GM18909 (cell line): ENCODE measurements at regions not wholly inside any gene's neighbourhood (a gene's known extent, or its start where the extent isn't known, plus 50 kb on each side); places are given as distances from the start of the nearest gene placed in this dataset.

Experiments used
- ATAC-seq: cut with Tn5 transposase; IDR thresholded peaks from one replicate; pipeline ENCODE4 v1.9.1; 2021; ENCODE audit warnings: mild to moderate bottlenecking; ENCODE audit not compliant: unreplicated experiment, poor library complexity

DNA sequence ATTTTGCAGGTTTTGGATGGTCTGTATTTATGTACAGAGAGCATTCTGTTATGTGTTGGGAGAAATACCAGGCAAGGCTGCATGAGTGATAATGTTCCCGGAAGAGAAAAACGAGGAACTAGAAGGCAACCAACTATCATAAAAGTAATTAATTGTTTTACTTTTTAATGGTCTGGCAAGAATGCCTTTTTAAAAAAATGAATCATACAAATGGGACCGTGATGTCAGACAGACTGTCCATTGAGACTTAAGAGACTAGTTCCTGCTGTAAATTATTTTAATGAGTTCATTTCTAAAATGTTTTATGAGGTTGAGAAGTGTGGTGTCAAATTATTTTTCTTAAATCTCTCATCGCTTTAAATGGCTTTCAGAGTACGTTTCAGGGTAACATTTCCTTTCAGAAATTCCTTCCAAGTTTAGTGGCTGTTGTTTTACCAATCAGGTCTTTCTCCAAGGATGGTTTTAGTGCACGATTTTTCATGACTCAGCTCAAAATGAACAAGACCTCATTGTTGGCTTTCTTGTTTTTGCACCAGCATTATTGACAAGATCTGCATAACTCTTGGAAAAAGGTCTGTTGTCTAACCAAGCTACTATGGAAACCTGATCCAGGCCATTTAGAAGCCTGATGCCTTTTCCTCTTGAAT lies 86.1 kb upstream of the ARHGAP5 start:
- ATAC-seq = no peak

DNA sequence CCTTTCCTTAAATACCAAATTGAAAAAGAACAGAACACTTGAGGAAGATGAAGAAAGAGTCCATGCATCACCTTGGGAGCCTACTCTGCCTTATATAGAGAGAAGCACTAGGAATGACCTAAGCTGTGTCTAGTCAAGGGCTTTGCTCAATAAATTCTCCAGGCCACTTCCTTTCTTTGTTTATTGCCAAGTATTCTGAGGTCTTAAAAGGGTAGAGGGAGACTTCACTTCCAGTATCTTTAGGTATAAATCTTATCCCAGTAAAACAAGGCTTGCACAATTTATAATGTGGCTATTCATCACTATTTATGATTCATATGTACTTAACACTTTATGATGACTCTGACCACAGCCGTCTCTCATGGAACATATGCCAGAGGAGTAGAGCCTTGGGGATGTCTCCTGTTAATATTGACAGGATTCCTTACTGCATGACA lies 85.1 kb upstream of the ARHGAP5 start:
- no peak for ATAC-seq

DNA sequence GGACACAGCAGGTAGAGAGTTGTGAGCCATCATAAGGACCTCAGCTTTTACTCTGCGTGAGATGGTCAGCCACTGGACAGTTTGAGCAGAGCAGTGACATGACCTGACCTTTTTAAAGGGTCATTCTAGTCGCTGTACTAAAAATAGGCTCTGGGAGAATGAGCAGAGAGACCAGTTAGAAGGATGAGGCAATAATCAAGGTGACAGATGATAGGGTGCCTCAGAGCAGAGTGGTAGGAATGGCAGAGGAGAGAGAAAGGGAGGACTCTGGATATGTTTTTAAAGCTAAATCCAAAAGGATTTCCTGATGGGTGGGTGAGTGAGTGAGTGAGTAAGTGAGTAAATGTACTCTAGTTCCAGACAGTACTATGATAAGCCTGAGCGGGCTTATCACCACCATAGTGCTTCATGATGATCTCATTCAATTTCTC lies 83.6 kb upstream of the ARHGAP5 start:
- ATAC-seq = no peak

DNA sequence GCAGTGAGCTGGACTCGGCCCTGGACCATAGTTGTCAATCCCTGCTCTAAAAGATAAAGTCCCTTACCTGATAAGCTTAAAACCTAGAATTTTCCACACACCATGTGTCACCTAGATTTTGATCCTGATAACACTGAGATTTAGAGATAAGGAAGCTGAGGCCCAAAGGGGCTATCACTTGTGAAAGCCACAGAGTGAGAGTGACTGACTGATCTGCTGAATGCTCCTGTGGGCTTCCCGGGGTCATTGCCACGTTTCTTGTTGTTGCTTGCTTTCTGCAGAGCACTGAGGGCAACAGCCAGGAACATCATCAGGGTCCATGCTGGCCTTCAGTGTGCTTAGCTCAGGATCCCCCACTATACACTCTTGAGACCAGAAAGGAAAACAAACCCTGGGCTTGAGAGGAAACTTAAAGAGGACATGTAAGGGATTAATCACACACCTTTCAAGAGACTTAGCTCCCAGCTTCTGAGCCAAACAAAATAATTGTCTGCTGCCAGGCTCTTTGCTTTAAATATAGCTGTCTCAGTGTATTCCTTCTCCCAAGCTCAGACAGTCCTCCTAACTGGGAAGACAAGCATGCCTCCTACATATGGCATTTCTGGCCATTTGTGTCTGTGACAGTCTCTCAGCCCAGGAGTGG lies 82.6 kb upstream of the ARHGAP5 start:
- ATAC-seq = no peak

DNA sequence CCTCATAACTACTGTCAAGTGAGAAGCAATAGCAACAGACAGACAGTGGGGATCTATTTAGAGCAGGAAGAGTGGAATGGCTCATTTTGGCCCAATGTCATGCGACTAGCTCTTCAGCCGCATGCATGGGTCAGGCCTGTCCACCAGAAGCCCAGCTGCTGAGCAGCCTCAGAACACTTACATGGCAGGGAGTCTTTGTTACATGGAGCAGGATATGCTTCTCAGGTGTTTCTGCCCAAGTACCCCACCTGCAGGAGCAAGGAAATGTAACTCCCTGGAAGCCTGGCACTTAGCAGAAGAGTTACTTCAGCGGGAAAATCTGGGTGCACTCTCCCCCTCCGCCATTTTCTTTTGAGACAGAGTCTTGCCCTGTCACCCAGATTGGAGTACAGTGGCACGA lies 73.5 kb upstream of the ARHGAP5 start:
- no peak for ATAC-seq

DNA sequence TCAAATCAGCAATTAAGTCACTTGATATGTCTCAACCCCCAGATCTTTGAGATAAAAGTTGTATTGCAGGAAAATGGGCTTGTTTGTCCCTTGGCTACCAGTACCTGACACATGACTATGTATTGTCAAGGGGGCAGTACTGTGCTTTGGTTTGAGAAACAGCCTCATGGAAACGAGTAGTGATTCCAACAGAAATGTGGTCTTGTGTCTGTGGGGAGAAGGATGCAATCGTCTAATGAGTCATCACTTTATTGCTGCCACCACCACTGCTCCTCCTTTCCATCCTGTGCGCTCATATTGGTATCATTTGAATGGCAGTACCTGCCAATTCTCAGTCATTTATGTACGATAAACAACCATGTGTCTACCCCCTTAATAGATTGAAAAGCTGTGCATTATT lies 72.8 kb upstream of the ARHGAP5 start:
- ATAC-seq = no peak

DNA sequence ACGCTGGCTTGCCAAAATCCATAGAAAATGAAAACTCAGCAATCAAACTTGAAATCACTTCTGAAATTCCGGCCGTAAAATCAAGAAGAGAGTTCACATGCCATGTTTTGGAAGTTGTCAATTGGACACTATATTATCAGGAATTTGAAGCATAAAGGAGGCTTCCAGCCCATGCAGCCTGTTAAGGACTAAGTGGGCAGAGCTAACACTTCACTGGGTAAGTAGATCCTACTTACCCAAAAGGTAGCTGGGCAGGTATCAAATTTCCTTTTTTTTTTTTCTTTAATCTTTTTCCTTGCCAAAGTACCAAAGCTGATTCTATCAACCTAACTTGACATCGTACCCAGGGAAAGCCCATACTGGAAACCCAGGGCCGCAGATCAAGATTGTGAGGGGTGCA lies 71.5 kb upstream of the ARHGAP5 start:
- no peak for ATAC-seq

DNA sequence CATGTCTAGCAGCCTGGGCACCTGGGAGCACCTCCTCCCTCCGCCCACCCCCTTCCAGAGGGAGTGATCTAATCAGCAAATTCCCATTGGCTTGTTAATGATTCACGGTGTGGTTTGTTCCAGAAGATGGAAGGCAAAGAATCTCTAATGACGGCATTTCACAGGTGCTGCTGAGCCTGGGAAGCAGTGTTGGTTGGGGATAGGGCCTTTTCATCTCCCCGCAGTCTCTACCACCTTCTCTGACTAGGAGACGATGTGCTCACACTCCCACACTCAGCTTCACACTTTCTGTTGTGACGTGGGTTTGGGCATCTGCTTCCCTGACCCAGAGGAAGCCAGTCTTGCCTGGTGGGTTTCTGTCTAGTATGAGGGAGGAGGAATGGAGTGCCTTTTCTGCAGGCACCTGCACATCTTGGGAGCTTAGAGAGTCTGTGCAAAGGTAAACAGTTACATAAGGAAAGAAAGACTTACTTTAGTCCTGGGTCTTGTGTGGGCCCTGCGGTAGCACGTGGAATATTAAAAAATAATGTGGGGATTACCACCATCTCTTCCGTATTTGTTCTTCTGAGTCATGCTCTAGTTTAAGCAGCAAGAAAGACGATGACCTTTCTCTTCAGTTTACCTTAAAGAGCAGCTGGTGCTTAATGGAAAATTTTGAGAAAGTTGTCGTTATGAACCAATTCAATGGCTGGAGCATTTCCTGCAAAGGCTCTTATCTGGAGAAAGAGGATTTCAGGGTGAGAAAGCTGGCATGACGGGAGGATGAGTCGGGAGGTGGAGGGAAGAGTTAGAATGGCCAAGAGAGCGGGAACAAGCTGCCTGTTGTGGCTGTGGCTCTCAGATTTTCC lies 70.6 kb upstream of the ARHGAP5 start:
- ATAC-seq = no peak

DNA sequence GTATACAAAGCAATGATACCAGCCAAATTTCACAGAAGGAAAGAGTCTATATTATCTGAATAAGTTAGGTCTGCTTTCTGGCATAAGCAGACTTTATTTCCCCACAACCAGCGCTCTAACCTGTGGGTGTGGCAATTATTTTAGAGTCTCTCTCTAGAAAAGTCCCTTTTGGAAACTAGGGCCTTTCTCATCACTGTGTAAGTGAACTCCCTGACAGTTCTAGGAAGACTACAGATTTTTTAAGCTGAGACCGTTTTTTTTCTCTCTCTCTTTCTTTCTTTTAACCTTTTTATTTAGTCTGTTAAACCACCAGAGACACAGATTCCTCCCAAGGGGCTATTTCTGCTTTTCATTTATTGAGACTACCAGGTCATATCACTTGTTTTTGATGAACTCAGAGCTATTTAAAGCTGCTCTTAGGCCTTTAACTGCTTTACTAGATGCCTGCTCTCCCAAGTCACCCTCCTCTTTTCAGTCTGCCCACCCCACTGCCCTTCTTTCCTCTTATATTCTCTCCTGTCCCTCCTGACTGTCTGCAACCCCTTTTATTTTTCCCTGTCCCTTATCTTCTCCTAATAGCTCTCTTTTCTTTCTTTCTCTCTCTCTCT lies 69.2 kb upstream of the ARHGAP5 start:
- no peak for ATAC-seq

DNA sequence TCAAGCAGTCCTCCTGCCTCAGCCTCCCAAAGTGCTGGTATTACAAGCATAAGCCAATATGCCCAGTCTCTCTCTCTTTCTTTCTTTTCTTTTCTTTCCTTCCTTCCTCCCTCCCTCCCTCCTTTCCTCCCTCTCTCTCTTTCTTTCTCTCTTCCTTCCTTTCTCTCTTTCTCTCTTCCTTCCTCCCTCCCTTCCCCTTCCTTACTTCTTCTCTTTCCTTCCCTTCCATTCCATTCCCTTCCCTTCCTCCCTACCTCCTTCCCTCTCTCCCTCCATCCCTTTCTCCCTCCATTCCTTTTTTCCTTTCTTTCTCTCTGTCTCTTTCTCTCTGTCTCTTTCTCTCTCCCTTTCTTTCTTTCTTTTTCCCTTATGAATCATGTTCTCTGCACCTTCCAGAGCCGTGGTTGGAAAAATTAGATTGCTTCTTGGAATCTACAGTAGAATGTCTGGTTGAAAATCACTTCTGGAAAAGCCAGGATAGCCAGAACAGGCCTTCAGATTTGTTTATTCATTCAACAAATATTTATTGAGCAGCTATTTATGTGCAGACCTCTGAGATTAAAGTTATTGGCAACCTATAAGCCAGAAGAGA lies 68.4 kb upstream of the ARHGAP5 start:
- no peak for ATAC-seq

DNA sequence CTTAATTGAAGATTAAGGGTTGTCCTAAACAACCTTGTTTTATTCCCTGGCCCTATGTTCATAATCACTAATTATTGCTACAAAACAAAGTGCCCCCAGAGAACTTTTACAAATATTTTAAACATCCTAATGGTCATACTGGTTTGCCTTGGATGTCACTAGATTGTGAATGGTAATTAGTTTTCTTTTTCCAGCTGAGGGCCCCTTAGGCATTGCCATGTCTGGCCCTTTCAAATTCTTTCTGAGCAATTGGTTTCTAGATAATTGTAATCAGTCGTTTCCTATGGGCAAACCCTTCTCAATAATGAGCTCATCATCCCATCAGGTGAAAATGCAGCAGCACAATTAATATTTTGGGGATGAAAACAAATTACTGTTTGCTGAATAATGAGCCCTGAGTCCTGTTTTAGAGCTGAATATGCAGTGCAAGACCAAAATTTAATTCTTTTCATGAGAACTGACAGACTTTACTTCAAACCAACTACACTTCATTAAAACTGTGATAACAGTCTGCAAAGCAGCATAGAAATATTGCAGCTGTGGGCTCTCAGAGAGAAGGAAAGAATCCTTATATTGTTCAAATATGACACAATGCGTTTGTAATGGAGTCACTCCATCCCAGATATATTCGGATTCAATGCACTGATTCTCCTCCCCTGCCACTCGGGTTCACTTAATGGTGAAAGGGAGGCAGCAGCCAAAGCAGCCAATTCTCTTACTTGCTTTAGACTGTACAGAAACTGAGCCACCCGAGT lies 67.7 kb upstream of the ARHGAP5 start:
- no peak for ATAC-seq

DNA sequence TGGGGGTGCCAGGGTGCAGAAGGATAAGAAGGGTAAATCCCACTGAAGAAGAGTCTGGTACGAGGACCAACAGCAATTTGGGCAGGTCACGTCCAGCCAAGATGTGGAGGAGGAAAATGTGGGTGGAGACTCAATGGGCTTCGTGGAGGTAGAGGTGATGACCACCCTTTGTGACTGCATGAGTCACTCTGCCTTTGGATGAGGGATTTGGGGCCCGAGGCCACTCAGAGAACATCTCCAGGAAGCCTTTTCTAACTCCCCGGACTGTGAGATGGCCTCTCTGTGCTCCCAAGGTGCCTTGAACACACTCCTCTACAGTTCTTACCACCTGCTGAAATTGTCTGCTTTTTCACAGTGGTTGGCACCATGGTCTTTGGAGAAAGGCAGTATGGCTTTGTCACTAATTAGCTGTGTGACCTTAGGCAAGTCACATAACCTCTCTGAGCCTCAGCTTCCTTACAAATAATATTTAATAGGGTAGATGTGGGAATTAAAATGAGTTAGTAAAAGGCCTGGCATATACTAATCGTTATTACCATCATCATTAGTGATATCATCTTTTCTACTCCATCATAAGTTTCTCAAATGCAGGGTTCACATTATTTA lies 67.0 kb upstream of the ARHGAP5 start:
- ATAC-seq = no peak

DNA sequence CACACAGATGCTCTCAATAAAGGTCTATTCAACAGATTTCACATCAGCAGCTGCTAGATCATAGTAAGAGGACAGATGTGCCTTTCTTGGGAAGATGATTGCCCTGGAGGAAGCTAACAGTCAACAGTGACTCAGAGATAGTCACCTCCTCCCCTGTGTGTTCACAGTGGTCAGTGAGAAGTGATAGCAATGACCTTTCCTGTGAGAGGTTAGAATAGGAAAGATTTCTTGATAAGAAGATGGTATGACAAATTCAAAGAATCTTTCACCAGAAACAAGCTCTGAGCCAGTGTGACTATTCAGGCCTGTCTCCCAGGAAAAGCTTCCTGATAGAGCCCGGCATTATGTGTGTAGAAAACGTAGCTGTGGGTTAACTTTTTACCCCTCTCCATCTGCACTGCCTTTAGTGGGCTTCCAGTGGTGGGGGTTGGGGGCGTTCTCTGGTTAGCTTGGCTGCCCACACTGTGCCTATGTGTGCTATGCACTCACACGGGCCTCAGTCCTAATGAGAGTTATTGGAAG lies 66.4 kb upstream of the ARHGAP5 start:
- no peak for ATAC-seq

DNA sequence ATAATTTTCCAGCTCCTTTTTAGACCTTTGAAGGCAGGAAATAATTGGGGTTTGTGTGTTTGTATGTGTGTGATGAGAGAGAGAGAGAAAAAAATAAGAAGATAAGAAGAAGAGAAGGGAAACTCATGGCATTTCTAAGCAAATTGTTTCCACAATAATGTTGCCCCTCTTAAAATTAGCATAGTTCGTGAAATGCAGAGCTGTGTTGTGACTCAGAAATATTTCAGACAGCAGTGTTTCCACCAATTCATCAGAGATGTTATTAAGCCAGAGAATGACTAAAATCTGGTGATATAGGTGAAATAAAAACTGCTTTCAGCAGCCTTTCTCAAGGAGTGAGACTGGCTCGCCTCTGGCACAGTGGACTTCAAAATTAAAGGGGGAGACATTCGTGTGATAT lies 65.9 kb upstream of the ARHGAP5 start:
- no peak for ATAC-seq

DNA sequence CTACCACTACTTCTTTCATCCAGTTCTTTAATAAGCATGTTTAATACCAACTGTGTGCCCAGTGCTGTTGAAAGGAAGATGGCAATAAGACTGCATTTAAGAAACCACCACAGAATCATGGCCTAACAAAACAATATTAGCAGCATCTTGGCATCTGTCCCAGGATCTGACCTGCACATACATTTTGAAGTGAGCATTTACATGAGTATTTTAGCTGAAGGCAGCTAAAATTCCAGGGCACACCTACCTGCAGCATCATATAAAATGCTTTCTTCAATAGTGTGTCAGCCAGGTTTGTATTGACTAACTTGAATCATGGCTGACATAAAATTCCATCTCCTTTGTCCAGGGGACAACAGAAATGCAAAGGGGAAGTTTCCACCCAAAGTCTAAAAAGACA lies 65.0 kb upstream of the ARHGAP5 start:
- ATAC-seq = no peak

DNA sequence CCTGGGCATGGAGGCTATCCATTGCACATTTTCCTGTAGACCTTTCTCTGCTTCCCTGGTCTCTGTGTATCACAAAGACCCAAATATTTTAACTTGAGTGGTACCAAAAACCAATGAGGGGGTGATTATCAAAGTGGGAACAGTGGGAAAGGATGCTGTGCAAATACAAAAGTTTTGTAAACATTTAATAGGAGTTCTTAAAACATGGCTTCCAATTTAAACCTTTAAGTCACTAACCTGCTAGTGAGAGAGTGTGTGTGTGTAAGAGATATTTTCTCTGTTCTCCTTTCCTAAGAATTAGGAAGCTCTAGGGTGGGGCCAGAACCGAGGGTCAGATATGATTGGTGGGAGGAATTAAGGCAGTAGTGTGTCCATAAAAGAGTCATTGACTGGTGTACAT lies 64.5 kb upstream of the ARHGAP5 start:
- ATAC-seq = no peak

DNA sequence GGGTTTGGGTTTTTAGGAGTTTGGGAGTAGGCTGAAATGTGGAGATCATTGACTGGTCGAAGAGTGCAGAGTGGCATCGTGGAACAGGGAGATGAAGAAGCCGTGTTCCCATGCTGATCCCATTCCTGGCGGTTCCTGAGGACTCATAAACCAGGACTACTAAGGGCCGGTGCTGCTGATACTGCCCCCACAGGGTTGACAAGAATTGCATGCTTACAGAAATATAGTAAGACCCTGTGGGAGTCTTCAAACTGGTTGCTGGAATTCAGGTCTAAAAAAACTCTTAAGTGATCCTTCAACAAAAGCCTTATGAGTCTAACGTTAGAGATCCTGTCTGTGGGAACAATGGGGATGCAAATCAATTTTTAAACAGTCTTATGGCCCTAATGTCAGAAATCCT lies 64.0 kb upstream of the ARHGAP5 start:
- no peak for ATAC-seq

DNA sequence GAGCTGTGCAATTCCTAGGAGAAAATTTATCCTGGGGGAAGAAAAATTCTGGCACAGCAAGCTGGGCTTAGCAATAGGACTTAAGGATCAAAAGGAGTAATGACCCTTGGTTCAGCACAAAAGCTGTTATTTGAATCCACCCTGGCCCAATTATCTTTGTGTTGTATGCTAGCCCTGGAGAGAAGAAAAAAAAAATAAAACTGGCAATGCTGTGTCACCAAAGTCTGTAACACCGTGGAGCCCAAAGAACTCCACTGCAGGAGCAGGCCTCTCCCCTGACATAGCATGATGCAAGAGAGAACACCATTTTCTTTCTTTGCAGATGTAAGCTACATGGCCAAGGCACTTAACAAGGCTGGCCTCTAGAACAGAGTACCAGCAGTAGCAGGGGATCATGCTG lies 63.0 kb upstream of the ARHGAP5 start:
- ATAC-seq = no peak

DNA sequence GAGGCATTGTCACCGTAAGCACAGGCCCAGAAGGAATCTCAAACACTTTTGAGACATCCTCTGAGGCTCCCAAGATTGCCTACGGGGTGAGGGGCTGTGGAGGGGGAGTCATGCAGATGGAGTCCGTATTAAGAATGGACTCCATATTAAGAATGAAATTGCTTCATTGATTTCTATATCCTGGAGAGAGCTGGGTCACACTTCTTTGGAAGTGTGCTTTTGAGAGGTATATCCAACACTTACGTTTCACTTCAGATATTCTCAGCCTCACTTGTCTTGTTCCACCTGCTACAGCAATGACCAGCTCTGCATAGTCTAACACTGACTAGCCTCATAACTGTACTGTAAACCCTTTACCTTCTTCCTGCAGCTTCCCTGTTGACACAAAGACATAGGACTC lies 62.6 kb upstream of the ARHGAP5 start:
- ATAC-seq = no peak
